Tibial artery (tissue), 4 donors: ENCODE measurements at regions not wholly inside any gene's neighbourhood (a gene's known extent, or its start where the extent isn't known, plus 50 kb on each side); places are given as distances from the start of the nearest gene placed in this dataset.
"Not testable (repeated sequence)": the region's sequence is repeated elsewhere in the genome, so short reads cannot be mapped to it uniquely, and the experiment has no call there.

Experiments used
- DNase-seq, 2 donors: peaks; one replicate each; pipeline ENCODE4 v3.0.0-alpha.2; 2019
- H3K27ac ChIP-seq, 2 donors: fragments of 200-600 bp; sonication (generic) in 1 of 2; 1 replicate in 1 of 2; 2 replicates in 1 of 2; pipeline ENCODE4 v1.5.1; 2018 to 2019; ENCODE audit warnings: mild to moderate bottlenecking in 1 of 2
- H3K27me3 ChIP-seq, 2 donors: fragments of 200-600 bp; sonication (generic) in 1 of 2; one replicate each; pipeline versions ENCODE4 v1.5.1 to v1.6.0; 2016 to 2019
- H3K36me3 ChIP-seq, 3 donors: fragments of 200-600 bp; sonication (generic) in 2 of 3; one replicate each; pipeline ENCODE4 v1.5.1; 2016 to 2019; ENCODE audit warnings: mild to moderate bottlenecking in 2 of 3
- H3K4me1 ChIP-seq, 4 donors: fragments of 200-600 bp; sonication (generic) in 2 of 4; 1 replicate in 3 of 4; 2 replicates in 1 of 4; pipeline ENCODE4 v1.5.1; 2016 to 2019
- H3K4me3 ChIP-seq, 2 donors: fragments of 200-600 bp; sonication (generic) in 1 of 2; 1 replicate in 1 of 2; 2 replicates in 1 of 2; pipeline ENCODE4 v1.5.1; 2018 to 2019; ENCODE audit warnings: mild to moderate bottlenecking in 2 of 2
- H3K9me3 ChIP-seq, 3 donors: fragments of 200-600 bp; sonication (generic) in 1 of 3; one replicate each; pipeline ENCODE4 v1.5.1; 2016 to 2019
- CTCF ChIP-seq, 2 experiments: fragments of 200-600 bp in 1 of 2; fragments of 450-650 bp in 1 of 2; IDR thresholded peaks; one replicate each; pipeline ENCODE4 v1.5.1; 2017 to 2019; ENCODE audit warnings: antibody characterized with exemption in 2 of 2, mild to moderate bottlenecking in 1 of 2, moderate library complexity in 1 of 2
- intact Hi-C: fragments of 100-400 bp; cut with DNase I; formaldehyde crosslinking; loops from one replicate; pipeline ENCODE4 v1.15.0; 2023; ENCODE audit warnings: low total_unique reads

- Histone ChIP-seq H3K36me3 (no peaks in the 10 kb centered on the region), H3K9me3 (no peaks in the 10 kb centered on the region), H3K27ac (no peak overlapping the region), H3K4me1 (no peaks in the 10 kb centered on the region), H3K27me3 (no peaks in the 10 kb centered on the region), H3K4me3 (no peak overlapping the region)
- TF ChIP-seq CTCF (IDR thresholded peaks at IDR 0.05), result no peak
- intact Hi-C loops, result no loop called here
- DNase-seq, result peak in 1 of 2 donors; percentile 27
Observed at GRCh38 chr17:21756856-21757619, 64.7 kb downstream of the KCNJ18 start.

GRCh38 chr17:21759636-21760035 is 67.3 kb downstream of the KCNJ18 start:
- H3K27me3 ChIP-seq, DNase-seq, H3K4me3 ChIP-seq, H3K9me3 ChIP-seq, H3K4me1 ChIP-seq, H3K36me3 ChIP-seq, H3K27ac ChIP-seq, intact Hi-C loops: not testable (repeated sequence)

- peak in 1 of 2 donors; percentile 53 for DNase-seq
- H3K4me3 ChIP-seq, H3K27ac ChIP-seq, H3K36me3 ChIP-seq, H3K27me3 ChIP-seq, H3K9me3 ChIP-seq, H3K4me1 ChIP-seq, intact Hi-C loops: not testable (repeated sequence)
Observed at GRCh38 chr17:21763738-21764340, 71.5 kb downstream of the KCNJ18 start.

GRCh38 chr17:21765651-21766290 is 73.4 kb downstream of the KCNJ18 start:
- intact Hi-C loops, H3K36me3 ChIP-seq, H3K4me1 ChIP-seq, DNase-seq, H3K4me3 ChIP-seq, H3K9me3 ChIP-seq, H3K27ac ChIP-seq, H3K27me3 ChIP-seq: not testable (repeated sequence)

- intact Hi-C loops, result not testable (repeated sequence)
Observed at GRCh38 chr17:21766565-21766964, 74.2 kb downstream of the KCNJ18 start.

GRCh38 chr17:21767162-21768156 is 75.1 kb downstream of the KCNJ18 start:
- H3K27me3 ChIP-seq, H3K9me3 ChIP-seq, H3K36me3 ChIP-seq, H3K4me1 ChIP-seq, H3K4me3 ChIP-seq, intact Hi-C loops, H3K27ac ChIP-seq: not testable (repeated sequence)
- peak in 1 of 2 donors; percentile 51 for DNase-seq

More at GRCh38 chr17:21766565-21766964, 74.2 kb downstream of the KCNJ18 start:
- not testable (repeated sequence) for H3K27me3 ChIP-seq, H3K36me3 ChIP-seq, H3K27ac ChIP-seq, H3K4me3 ChIP-seq, H3K4me1 ChIP-seq, H3K9me3 ChIP-seq, DNase-seq

GRCh38 chr17:21768244-21768643 is 75.9 kb downstream of the KCNJ18 start:
- peak in 1 of 2 donors; percentile 57 for DNase-seq
- H3K27me3 ChIP-seq, H3K4me3 ChIP-seq, H3K36me3 ChIP-seq, intact Hi-C loops, H3K27ac ChIP-seq, H3K9me3 ChIP-seq, H3K4me1 ChIP-seq: not testable (repeated sequence)

GRCh38 chr17:21768729-21769462 is 76.6 kb downstream of the KCNJ18 start:
- H3K9me3 ChIP-seq, H3K4me3 ChIP-seq, H3K4me1 ChIP-seq, H3K27me3 ChIP-seq, H3K36me3 ChIP-seq, intact Hi-C loops, H3K27ac ChIP-seq: not testable (repeated sequence)
- DNase-seq, result peak in 1 of 2 donors; percentile 64

GRCh38 chr17:21769781-21770180 is 77.5 kb downstream of the KCNJ18 start:
- H3K36me3 ChIP-seq, H3K27ac ChIP-seq, H3K4me1 ChIP-seq, H3K27me3 ChIP-seq, H3K9me3 ChIP-seq, intact Hi-C loops, DNase-seq, H3K4me3 ChIP-seq: not testable (repeated sequence)

GRCh38 chr17:21770466-21771446 is 78.4 kb downstream of the KCNJ18 start:
- not testable (repeated sequence) for H3K9me3 ChIP-seq, DNase-seq

More at GRCh38 chr17:21770466-21771446, 78.4 kb downstream of the KCNJ18 start:
- H3K27ac ChIP-seq, H3K4me3 ChIP-seq, intact Hi-C loops, H3K27me3 ChIP-seq, H3K4me1 ChIP-seq, H3K36me3 ChIP-seq: not testable (repeated sequence)
